PC-9 (cell line): ENCODE measurements at regions not wholly inside any gene's neighbourhood (a gene's known extent, or its start where the extent isn't known, plus 50 kb on each side); places are given as distances from the start of the nearest gene placed in this dataset.
"Not testable (repeated sequence)": the region's sequence is repeated elsewhere in the genome, so short reads cannot be mapped to it uniquely, and the experiment has no call there.

Experiments used
- BruUV-seq: library from RNA; stranded (reverse); fragments of 400-500 nt; replicated peaks from 2 replicates; lab custom pipeline; 2021; lab: Mats Ljungman, UMichigan
- CTCF ChIA-PET: fragments of 300-600 bp; sonication (Branson Sonifier 250); formaldehyde crosslinking; loops from one replicate; lab custom pipeline; 2022; ENCODE audit warnings: antibody characterized with exemption; lab: Charles Lee
- POLR2A ChIA-PET: fragments of 300-600 bp; sonication (Branson Sonifier 250); formaldehyde crosslinking; loops from one replicate; lab custom pipeline; 2022; ENCODE audit warnings: antibody characterized with exemption; ENCODE audit not compliant: unreplicated experiment; lab: Charles Lee
- DNase-seq, 2 experiments: peaks; one replicate each; pipeline versions ENCODE4 v3.0.0 to v3.0.0-alpha.2; 2015 to 2022; ENCODE audit warnings: mixed read lengths in 1 of 2
- H2AFZ ChIP-seq: fragments of 200-600 bp; sonication (generic); 2 replicates; pipeline ENCODE4 v1.8.1; 2017; ENCODE audit warnings: antibody characterized with exemption
- H3F3A ChIP-seq: fragments of 200-600 bp; sonication (generic); 2 replicates; pipeline ENCODE4 v1.8.1; 2017; ENCODE audit warnings: antibody characterized with exemption, mild to moderate bottlenecking, low read depth; ENCODE audit not compliant: insufficient read depth
- H3K27ac ChIP-seq: fragments of 200-600 bp; sonication (generic); 2 replicates; pipeline ENCODE4 v1.6.1; 2016; ENCODE audit warnings: mixed run types
- H3K27me3 ChIP-seq: fragments of 200-600 bp; sonication (generic); 2 replicates; pipeline ENCODE4 v1.6.1; 2016; ENCODE audit warnings: low read depth, mixed run types; ENCODE audit not compliant: insufficient read depth
- H3K36me3 ChIP-seq: fragments of 200-600 bp; sonication (generic); 2 replicates; pipeline ENCODE4 v1.6.1; 2016; ENCODE audit warnings: low read depth, mixed run types
- H3K4me1 ChIP-seq: fragments of 200-600 bp; sonication (generic); replicated peaks from 2 replicates; pipeline ENCODE4 v1.6.1; 2016; ENCODE audit warnings: mixed run types; ENCODE audit not compliant: insufficient read depth
- H3K4me2 ChIP-seq: fragments of 200-600 bp; sonication (generic); 2 replicates; pipeline ENCODE4 v1.6.1; 2017; ENCODE audit warnings: mixed run types
- H3K4me3 ChIP-seq: fragments of 200-600 bp; sonication (generic); 2 replicates; pipeline ENCODE4 v1.6.1; 2016; ENCODE audit warnings: mixed run types
- H3K79me2 ChIP-seq: fragments of 200-600 bp; sonication (generic); 2 replicates; pipeline ENCODE4 v1.6.1; 2017; ENCODE audit warnings: low read depth, mixed run types
- H3K9me2 ChIP-seq: fragments of 200-600 bp; sonication (generic); 2 replicates; pipeline ENCODE4 v1.8.1; 2017; ENCODE audit warnings: mild to moderate bottlenecking; ENCODE audit not compliant: insufficient read depth
- H3K9me3 ChIP-seq: fragments of 200-600 bp; sonication (generic); 2 replicates; pipeline ENCODE4 v1.8.1; 2016; ENCODE audit warnings: low read depth; ENCODE audit not compliant: insufficient read depth
- H4K20me1 ChIP-seq: fragments of 200-600 bp; sonication (generic); 2 replicates; pipeline ENCODE4 v1.8.1; 2017; ENCODE audit not compliant: insufficient read depth
- CTCF ChIP-seq: fragments of 200-600 bp; sonication (generic); conservative IDR thresholded peaks from 2 replicates; pipeline ENCODE4 v1.6.1; 2017; ENCODE audit warnings: mixed run types, antibody characterized with exemption, mild to moderate bottlenecking, moderate library complexity
- EZH2 ChIP-seq: fragments of 200-600 bp; sonication (generic); IDR thresholded peaks from 2 replicates; pipeline ENCODE4 v1.8.0; 2017; ENCODE audit warnings: antibody characterized with exemption, low read depth
- intact Hi-C: fragments of 100-400 bp; cut with micrococcal nuclease; formaldehyde crosslinking; loops from one replicate; pipeline ENCODE4 v1.10.0; 2022; ENCODE audit not compliant: unreplicated experiment

DNA sequence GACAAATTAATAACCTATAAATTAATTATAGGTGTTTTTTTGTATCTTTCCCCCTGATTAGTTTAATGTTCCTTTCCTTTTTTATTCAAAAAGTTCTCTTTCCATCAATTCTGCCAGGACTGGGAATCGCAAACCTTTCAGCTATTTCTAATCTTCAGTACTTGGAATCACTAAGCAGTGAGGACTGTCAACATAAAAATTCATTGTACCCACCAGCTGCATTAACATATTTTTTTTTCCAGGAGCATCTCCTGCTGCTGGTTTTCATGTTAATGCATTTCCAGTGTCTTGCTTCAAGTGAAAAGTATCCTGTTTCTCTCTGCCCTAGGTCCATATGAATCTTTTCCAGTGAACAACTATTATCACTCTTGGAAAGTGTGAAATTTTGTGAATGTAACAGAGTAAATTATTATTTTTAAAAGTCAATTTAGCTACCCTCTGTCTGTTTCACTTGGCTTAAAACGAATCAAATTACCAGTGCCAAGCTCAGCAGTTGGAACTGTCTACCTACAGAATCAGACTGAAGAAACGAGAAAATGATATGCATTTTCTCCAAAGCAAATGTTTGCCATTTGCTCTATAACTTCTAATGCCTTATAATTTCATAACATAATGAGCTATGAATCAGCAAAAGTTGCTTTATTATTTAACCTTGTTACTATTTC is 804.4 kb downstream of the EPHA4 start:
- H3K27ac ChIP-seq = no peak overlapping the region
- intact Hi-C loops = no loop called here
- CTCF ChIA-PET = no interaction called here

DNA sequence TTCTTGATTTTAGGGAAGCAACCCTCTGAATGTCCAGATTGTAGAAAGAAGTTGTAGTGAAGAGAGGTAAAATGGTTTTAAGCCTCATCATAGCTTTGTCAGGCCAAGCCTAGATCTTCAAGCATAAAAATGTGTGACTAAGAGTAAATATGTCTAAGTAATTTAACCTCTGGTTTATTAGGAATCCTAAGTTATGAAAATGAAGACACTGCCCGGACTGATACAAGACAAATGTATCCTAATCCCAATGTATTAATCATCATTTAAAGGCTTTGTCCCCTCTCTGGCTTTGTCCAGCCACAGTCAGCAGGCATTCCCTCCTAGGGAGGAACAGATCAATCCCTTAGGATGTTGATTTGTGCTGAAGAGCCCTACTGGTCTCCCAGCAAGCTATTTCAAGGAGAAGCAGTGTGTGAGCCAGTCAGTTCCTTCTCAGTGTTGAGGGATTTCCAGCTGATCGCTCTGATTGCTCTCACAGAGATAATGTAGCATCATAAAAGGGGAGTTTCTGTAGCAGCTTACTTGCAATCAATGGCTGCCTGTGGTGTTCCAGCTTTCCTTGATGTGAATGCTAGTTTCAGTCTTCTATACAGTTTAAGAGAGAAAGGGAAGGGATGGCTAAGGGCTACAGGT is 796.1 kb downstream of the EPHA4 start:
- intact Hi-C loops = no loop called here
- TF ChIP-seq CTCF (no peak), EZH2 (no peak)
- H2AFZ ChIP-seq = no peak overlapping the region
- DNase-seq = no peak
- BruUV-seq = no TSS peak
- no peak overlapping the region for H3K27ac ChIP-seq
- no peaks in the 10 kb centered on the region for H3F3A ChIP-seq
- no peak overlapping the region for H3K4me3 ChIP-seq
- H3K4me2 ChIP-seq = no peak overlapping the region
- ChIA-PET CTCF (no interaction called here), POLR2A (no interaction called here)
- H4K20me1 ChIP-seq = no peaks in the 10 kb centered on the region
- H3K27me3 ChIP-seq = no peaks in the 10 kb centered on the region
- H3K36me3 ChIP-seq = no peaks in the 10 kb centered on the region
- H3K4me1 ChIP-seq = no peaks in the 10 kb centered on the region
- no peaks in the 10 kb centered on the region for H3K79me2 ChIP-seq
- H3K9me3 ChIP-seq = 0 out of 2 replicates have a peak, but pooled peaks cover 6% of the 10 kb centered on the region
- no peaks in the 10 kb centered on the region for H3K9me2 ChIP-seq

More for the DNA sequence above, 804.4 kb downstream of the EPHA4 start:
- no peak overlapping the region for H3K4me2 ChIP-seq
- H4K20me1 ChIP-seq = no peaks in the 10 kb centered on the region
- H3F3A ChIP-seq = no peaks in the 10 kb centered on the region
- BruUV-seq = no TSS peak
- POLR2A ChIA-PET = interaction anchor here (0.6 to 0.7 kb wide), 2 partner anchors 8 to 232 kb away, joined by 3 read pairs; no protein-coding TSS in a partner anchor
- H3K9me3 ChIP-seq = no peaks in the 10 kb centered on the region
- no peaks in the 10 kb centered on the region for H3K36me3 ChIP-seq
- no peak overlapping the region for H2AFZ ChIP-seq
- H3K4me1 ChIP-seq = no peaks in the 10 kb centered on the region
- H3K79me2 ChIP-seq = no peaks in the 10 kb centered on the region
- DNase-seq = no peak
- no peaks in the 10 kb centered on the region for H3K27me3 ChIP-seq
- TF ChIP-seq EZH2 (no peak), CTCF (no peak)
- H3K9me2 ChIP-seq = no peaks in the 10 kb centered on the region
- no peak overlapping the region for H3K4me3 ChIP-seq

GRCh38 chr2:220779076-220779475 is 793.0 kb downstream of the EPHA4 start:
- H3K4me1 ChIP-seq, H3K9me2 ChIP-seq, CTCF ChIA-PET, intact Hi-C loops, H3K27ac ChIP-seq, POLR2A ChIA-PET, H3F3A ChIP-seq, DNase-seq, H3K27me3 ChIP-seq, H3K9me3 ChIP-seq, H3K79me2 ChIP-seq, H3K36me3 ChIP-seq, H3K4me2 ChIP-seq, H3K4me3 ChIP-seq, H4K20me1 ChIP-seq, H2AFZ ChIP-seq, BruUV-seq: not testable (repeated sequence)
